Kidney capillary endothelial cell (primary cell): ENCODE measurements at regions not wholly inside any gene's neighbourhood (a gene's known extent, or its start where the extent isn't known, plus 50 kb on each side); places are given as distances from the start of the nearest gene placed in this dataset.

Experiments
- DNase-seq: peaks from one replicate; pipeline ENCODE4 v3.0.0-alpha.2; 2018; ENCODE audit warnings: low spot score

DNA sequence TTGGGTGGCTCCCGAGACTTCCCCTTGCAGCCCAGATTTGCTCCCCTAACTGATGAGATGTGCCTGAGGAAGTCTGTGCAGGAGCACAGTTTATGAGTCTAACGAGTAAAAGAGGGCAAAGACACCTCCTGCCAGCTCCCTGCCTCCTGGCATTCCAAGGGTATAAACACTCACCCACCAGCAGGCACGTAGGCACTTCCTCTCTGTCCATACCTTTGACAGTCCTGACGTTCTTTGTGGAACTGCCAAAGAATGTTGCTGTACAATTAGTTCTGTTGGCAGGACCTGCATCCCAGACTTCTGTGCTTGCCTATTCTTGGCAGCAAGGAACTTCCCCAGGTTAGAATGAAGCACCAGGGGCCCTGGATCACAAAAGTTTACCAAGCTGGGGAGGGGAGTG is 889.3 kb downstream of the BCL11B start:
- DNase-seq: no peak

DNA sequence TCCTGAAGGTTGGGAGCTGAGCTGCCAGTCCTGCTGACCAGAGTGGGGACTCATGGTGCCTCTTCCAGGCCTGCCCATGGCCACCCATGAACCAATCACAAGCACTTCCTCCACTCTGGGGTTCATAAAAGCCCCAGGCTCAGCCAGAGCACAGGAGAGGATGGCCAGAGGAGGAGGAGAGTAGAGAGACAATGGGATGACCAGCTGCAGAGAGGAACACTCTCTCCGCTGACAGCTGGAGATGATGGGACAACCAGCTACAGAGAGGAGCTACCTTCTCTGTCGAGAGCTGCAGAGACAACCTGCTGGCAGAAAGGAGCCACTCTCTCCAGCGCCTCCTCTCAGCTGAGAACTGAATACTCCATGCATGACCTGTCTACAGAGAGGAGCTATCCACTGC is 886.1 kb downstream of the BCL11B start:
- no peak for DNase-seq

DNA sequence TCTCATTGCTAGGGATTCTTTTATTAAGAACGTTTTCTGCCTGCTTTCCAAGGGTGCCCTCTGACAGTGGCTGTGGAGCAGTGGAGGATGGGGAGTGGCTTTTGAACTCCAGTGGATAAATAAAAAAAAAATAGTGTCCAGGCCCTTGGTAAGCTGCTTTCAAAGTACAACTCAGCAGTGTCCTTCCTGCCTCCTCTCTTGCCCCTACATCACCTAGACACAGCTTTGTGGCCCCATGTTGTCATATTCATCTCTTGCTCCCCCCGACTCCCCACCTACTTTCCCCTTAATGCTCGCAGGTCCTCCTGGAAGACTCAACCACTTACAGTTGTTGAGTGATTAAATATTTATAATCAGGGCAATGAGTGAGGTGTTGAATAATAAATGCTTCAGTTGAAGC is 880.9 kb downstream of the BCL11B start:
- DNase-seq: no peak

DNA sequence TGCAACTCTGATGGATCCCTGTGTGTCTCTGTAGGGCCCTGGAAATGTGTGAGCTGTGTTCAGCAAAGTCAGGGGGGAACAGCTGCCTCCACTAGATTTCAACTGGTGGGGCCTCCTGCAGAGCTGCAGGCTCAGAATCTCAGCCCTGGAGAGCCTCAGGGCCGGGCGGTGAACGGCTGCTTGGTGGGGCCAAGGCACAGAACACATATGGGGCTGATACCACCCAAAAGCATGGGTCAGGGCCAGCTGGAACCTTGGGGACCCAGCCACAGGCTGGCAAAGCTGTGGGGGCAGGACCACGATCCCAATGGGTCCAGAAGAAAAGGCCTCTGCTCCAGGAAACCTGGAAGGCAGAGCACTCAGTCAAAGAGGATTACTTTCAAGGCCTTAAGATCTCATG is 878.5 kb downstream of the BCL11B start:
- DNase-seq: no peak

DNA sequence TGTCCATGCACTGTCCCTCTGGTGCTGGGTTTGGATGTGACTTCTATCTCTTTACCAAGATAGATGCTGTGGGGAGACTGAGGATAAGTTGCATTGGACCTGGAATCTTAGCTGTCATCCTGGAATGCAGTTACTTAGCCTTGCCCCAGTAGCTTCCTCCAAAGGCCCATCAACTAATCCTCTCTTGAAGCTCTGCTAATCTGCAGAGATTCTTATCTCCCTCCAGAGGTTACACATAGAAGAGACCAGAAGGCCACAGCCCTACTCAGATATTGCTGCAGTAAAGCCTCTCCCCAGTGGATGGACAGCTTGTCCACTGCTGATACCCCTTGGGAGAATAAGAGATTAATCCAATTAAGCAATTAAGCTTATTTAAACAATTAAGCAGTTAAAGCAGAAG is 867.2 kb downstream of the BCL11B start:
- no peak for DNase-seq

DNA sequence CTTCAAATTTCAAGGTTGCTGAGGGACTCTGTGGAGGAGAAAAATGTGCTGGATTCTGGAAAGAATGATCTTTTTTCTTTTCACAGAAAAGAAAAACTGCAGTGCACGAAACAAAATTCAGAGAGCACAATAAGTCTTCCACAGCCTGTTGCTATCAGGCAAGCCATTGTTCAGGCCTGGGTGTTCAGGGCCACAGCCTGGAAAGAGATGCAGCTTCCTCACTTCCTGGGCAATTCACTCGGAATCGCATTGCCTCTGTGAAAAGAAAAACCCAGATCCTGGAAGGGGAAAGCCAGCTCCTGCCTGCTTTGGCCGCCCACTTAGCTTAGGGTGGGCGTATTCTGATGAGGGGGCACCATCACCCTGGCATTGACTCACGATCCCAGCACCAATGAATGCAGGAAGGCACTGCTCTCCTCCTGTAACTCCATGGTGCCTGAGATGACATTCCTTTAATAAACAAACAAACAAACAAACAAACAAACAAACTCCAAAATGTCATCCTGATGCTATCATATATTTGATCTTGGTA is 863.9 kb downstream of the BCL11B start:
- DNase-seq: no peak

DNA sequence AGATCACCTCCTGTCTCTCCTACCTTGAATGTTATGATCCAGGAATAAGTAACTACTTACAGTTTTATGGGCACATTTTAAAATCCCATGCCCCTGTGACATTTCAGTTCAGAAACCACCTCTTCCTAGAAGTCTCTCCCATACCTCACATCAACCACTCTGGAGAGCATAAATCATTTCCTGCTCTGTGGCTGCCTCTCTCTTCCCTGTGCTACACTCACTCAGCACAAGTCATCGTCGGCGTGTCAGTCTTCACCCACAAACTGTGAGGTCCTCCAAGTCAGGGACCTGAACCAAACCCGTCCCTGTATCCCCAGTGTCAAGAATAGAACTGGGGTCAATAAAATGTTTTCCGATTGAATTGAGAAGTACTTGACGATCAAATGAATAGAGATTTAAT is 863.3 kb downstream of the BCL11B start:
- no peak for DNase-seq

DNA sequence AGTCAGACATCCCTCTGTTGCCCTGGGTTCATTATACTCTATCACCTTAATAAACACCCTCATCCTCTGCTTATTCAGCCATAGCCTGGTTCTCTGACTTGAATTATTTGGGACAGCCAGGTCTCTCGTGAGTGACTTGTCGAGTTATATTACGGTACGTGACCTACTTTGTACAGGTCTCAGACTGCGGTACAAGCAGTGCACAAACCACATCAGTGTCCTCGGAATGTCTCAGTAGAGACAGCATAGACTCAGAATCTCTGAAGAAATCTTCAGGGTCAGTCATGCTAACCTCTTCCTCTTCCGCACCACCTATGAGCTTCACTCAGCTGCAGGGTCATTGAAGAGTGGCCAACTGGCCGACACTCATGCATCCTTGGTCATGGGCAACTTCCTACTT is 860.8 kb downstream of the BCL11B start:
- no peak for DNase-seq

DNA sequence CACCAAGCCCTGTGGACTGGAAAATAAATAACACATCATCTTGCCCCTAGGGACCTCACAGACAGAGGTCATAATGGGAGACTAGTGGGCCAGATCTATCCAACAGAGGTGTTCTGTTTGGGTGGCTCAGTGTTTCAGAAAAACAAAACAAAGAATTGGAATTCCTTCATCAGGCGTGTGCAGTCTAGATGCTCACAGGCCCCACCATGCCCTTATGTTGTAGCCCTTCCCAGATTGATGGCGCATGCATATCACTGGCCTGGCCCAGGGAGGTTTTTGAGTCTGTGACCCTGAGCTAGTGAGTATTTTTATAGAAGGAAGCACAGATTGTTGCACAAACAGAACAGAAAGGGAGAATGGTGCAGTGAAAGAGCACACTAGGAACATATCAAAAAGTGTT is 859.6 kb downstream of the BCL11B start:
- no peak for DNase-seq

DNA sequence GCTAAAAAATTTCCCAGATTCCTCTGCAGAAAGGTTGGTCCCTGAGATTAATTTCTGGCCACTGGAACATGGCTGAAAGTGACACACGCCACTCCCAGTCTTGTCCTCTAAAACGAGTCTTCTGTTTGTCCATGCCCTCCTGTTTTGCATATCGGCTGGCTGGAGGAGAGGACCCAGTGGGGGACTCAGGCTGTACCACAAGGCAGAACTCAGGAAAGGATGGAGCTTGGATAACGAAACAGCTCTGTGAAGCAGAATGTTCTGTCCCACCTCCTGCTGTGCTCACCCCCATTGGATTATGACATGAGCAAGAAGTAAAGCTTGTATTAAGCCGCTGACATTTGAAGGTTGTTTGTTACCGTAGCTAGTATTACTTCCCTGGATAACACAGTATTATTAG is 856.2 kb downstream of the BCL11B start:
- DNase-seq: no peak

DNA sequence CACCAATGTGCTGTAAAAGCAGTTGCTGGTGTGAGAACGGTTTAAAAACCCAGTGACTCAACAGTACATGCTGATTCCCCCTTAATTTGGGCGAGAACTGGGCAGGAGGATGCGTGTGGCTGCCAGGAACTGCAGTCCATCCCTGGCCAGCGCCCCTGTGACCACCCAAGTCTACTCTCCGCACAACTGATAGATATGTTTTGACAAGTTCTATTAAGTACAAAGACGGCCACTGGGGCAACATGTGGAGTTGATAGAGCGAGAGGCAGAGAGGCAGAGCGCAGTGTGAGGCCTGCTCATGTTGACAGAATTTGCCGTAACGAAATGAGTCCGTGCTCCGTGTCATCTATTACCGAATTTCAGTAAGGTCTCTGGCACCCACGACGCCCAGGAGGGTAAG is 855.0 kb downstream of the BCL11B start:
- no peak for DNase-seq

DNA sequence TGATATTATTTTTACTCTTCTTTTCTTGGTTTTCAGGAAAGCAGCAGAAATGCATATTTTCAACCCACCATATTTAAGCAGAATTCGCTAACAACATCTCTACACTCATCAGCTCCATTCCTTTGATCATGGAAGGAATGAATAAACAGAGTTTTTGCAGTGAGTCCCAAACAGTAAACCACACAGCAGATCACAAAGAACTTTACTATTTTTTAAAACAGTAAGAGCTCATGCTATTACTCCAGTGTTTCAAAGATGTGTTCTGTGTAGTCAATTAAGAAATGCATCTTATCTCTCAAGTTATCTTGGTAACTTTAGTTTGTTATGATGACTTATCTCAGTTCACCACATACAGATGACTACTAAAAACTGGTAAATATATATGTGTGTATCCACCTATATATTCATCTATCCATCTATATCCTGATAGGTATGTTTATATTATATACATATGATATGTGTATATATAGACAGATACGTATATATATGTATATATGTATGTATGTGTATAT is 843.5 kb downstream of the BCL11B start:
- DNase-seq: no peak

DNA sequence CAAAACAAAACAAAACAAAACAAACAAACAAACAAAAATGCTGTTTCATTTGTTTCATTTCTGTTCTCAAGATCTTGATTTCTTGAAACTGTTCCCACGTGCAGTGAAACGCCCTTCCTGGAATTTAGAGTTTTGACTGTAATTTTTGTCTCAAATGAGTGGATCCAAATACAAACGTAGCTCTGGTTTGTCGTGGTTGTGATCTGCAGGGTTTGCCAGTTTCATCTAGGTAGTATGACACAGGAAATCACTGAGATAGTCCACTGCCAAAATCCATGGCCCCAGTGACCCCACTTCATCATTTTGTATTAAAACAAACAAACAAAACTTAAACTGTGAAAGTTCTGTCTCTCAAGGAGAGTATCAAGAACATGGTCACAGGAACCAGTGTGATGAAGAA is 838.6 kb downstream of the BCL11B start:
- no peak for DNase-seq

DNA sequence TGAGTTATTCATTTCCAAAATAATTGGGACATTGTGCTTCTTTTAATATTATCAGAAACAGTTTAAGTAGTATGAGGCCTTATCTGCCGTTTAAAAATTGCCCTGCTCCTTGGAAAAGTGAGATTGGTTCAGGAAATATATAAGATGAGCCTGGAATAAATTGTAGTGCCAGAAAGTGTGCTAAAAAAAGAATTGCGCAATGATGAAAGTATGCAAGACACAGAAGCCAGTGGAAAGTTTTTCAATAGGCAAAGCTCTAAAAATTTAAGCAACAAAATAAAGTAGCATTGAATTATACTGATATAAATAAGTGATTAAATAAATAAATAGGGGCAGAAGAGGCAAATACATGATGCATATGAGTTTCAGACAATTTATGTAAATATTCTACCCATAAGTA is 834.9 kb downstream of the BCL11B start:
- DNase-seq: no peak

DNA sequence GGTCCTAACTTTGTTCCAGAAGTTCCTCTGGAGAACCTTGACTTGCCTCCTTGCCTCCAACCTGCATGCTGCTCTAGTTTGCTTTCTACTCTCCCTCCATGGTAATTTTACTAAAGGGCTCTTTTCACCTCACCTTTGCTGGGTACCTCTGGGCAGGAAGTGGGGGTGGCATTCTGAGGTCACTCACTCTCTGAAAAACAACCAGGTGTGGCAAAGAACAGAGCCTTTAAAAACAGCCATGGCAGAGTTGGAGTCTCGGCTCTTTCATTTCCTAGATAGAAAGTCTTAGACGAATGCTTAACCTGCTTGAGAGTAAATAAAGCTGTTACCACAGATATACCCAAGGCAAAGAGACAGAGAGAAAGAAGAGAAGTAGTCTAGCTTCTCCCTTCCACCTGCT is 827.9 kb downstream of the BCL11B start:
- DNase-seq: no peak

DNA sequence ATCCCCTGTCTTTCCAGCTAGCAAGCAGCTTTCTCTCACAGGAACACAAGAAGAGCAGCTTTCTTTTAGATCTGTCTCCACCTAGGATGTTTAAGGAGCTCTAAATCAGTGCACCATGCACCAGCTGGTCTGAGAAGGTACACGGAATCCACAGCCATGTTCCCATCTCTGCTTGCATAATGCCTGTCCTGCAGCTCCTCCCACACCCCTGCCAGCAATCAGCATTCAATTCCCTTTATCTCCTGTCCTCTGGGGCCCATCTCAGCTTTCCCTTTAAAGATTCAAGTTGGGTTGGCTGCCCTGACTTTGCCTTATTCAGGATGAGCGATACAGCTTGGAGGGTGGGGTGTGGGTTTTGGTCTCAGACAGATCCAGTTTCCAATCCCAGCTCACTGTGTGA is 826.3 kb downstream of the BCL11B start:
- no peak for DNase-seq

DNA sequence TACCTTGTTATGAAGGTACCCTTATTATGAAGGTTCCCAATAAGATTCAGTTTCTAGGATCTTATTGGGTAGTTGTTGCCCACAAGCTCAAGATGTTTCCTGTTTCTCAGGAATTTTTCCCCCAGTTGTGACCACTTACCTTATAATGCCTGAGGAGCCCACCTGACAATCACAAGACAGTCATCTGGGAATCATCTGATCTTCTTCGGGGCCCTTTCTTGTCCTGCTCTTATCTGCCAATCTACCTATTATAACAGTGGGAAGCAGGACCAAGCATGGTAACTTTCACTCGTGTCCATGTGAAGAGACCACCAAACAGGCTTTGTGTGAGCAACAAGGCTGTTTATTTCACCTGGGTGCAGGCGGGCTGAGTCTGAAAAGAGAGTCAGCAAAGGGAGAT is 825.5 kb downstream of the BCL11B start:
- no peak for DNase-seq

DNA sequence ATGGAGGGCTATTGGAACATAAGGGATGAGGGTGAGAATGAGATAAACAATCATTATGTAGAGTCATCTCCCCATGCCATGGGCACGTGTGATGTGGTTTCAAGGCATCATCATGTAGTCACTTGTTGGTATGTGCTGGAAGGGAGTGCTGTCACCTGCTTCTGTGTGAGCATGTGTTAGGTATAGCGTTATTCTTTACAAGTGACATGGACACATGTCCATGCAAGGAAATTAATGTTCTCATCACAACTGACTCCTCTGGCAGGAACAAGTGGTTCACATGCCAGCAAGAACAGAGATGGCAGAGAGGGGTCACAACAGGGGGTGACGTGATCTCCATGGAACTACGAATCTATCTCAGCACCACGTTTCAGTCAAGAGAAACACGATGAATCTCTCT is 815.8 kb downstream of the BCL11B start:
- DNase-seq: no peak

DNA sequence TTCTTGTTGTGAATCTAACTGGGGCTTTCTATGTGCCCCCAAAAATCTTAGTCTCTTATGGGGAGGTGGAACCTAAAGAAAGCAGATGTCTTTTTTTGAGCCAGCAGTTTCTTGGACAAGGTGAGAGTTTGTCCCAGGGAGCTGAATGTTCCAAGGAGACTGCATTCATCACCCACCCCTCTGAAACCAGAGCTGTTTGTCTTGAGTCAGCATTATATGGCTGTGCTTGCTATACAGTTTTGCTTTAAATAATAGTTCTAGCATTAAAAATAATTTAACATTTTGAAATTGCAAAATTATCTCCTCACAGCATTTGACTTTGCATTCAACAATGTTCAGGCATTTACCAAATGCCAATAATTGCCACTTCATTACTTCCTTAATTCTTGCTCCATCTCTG is 813.3 kb downstream of the BCL11B start:
- DNase-seq: no peak

DNA sequence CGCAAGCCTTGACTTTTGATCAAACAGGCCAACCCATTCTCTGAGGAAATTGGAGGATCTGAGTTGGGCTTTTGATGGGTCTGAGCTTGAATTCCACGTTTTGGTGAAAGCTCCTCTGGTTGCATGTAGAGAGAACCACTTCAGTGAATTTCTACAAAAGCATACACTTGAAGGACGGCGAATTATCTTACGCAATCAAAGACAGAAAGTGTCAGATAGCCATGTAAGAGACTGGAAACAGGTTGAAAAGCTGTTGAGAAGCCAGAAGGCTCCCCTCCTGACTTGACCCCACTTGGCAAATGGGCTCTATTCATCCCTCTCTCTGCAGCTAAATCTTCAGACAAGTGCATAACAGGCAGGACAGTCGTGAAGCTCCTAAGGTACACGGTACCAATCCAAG is 809.1 kb downstream of the BCL11B start:
- no peak for DNase-seq

DNA sequence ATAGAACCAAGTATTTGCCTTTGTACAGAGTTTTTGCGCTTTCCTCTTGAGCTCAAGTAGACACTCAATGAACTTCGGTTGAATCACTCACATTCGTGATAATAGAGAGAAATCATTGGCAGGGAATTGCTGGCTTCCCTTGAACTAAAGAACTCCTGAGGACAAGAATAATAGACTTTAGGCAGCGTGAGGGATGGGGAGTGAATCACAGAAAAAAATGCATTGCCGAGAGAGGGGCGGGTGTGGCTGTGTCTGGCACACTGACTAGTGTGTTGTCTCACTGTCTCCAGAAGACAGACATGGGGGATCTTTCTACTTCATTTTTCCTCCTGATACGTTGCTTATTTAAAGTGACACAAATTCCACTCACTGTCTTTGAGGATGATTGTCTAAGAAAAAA is 805.2 kb downstream of the BCL11B start:
- no peak for DNase-seq

DNA sequence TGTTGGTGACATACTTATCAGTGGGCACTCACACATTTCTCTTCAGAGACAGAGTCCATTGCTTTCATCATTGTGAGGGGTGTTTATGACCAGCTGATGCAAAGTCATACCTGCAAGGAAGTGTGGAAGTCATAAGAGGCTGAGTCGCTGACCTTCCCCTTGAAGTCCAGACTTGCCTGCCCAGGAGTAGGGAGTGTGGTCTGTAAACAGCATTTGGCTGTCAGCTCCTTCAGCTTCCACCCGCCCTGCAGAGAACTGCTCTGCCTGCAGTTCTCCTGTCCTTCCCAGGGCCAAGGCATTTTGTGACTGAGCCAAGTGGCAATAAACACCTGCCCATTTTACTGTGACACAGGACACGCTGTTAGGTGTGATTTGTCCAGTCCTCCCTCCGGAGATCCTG is 801.3 kb downstream of the BCL11B start:
- no peak for DNase-seq

DNA sequence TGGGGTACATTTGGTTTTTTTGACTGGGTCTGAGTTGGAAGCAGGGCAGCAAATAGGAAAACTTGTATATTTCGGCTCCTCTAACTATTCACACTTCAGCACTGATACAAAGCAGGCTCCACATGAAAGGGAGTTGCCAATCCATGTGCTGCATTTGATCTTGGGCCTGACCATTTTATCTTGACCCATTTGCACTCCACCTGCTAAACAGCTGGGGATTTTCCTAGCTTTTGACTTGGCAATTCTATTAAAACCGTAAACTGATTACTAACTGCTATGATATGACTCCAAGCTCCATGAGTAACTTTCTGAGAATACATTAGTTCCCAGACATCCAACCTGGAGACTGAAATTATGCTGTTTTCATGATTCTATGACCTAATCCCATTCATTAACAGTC is 797.1 kb downstream of the BCL11B start:
- no peak for DNase-seq

DNA sequence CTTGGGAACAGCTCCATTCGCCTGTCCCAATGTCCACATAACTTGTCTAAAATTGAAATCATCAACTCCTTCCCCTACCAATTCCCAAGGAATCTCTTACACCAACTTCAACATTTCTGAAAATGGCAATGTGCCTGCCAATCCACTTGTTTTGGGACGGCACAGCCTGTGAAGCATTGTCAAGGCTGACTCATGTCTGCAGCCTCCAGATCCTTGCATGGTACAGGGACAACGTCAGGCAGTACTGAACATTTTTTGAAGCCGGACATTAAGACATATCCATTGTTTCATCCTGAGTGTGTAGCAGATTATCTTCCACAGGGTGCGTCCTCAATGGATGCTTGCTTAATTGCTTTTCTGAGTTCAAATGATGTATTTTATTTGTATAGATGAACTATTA is 794.1 kb downstream of the BCL11B start:
- no peak for DNase-seq

DNA sequence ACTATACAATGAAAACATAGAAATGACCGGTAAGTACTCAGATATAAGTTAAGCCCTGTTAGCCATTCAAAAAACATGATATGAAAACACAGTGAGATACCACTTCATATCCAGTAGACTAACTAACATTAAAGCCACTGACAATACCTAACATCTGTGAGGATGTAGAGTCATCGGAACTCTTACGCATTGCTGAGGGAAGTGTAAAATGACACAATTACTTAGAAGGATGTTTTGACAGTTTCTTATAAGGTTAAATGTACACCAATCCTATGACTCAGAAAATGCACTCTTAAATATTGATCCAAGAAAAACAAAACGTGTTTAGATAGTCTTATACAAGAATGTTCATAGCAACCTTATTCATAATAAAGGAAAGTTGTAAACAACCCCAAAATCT is 782.9 kb downstream of the BCL11B start:
- no peak for DNase-seq
